Neural cell (in vitro differentiated cells): ENCODE measurements at regions not wholly inside any gene's neighbourhood (a gene's known extent, or its start where the extent isn't known, plus 50 kb on each side); places are given as distances from the start of the nearest gene placed in this dataset.

Experiments used
- CTCF ChIP-seq: fragments of 450-650 bp; IDR thresholded peaks from 2 replicates; pipeline ENCODE4 v1.5.1; 2014; ENCODE audit warnings: antibody characterized with exemption, mild to moderate bottlenecking, moderate library complexity; ENCODE audit not compliant: poor library complexity, severe bottlenecking
- EP300 ChIP-seq: fragments of 450-650 bp; conservative IDR thresholded peaks from 2 replicates; pipeline ENCODE4 v1.6.1; 2014; ENCODE audit warnings: antibody characterized with exemption, mild to moderate bottlenecking, moderate library complexity; ENCODE audit not compliant: poor library complexity, severe bottlenecking
- EZH2 ChIP-seq: fragments of 200-600, 300-800 bp; shearing (Covaris generic), sonication (generic); IDR thresholded peaks from 2 replicates; pipeline ENCODE4 v1.6.1; 2014; ENCODE audit warnings: antibody characterized with exemption, low read length, borderline replicate concordance, mild to moderate bottlenecking; ENCODE audit not compliant: insufficient read depth, poor library complexity, severe bottlenecking
- POLR2AphosphoS5 ChIP-seq: IDR thresholded peaks from 2 replicates; pipeline ENCODE4 v1.6.1; 2012
- RAD21 ChIP-seq: fragments of 450-650 bp; conservative IDR thresholded peaks from 2 replicates; pipeline ENCODE4 v1.6.1; 2014; ENCODE audit warnings: antibody characterized with exemption, mild to moderate bottlenecking, moderate library complexity
- REST ChIP-seq: IDR thresholded peaks from 2 replicates; pipeline ENCODE4 v1.6.1; 2012; ENCODE audit warnings: borderline replicate concordance
- TAF1 ChIP-seq: IDR thresholded peaks from 2 replicates; pipeline ENCODE4 v1.6.1; 2012; ENCODE audit warnings: low read depth

- TF ChIP-seq CTCF, result no peak
- no peak for TF ChIP-seq EZH2
- no peak for TF ChIP-seq TAF1
- no peak for TF ChIP-seq RAD21
- no peak for TF ChIP-seq POLR2AphosphoS5
- no peak for TF ChIP-seq EP300
- no peak for TF ChIP-seq REST
Measured at GRCh38 chr4:96471956-96472867, 632.3 kb downstream of the PDHA2 start.
